K562 (cell line): ENCODE measurements at regions not wholly inside any gene's neighbourhood (a gene's known extent, or its start where the extent isn't known, plus 50 kb on each side); places are given as distances from the start of the nearest gene placed in this dataset.

Experiments used
- ATAC-seq: fragments of 200-7000 bp; cut with Tn5 transposase; 3 replicates; pipeline ENCODE4 v1.9.1; 2020; ENCODE audit warnings: moderate library complexity
- BruUV-seq: library from RNA; stranded (reverse); fragments of 400-500 nt; replicated peaks from 2 replicates; lab custom pipeline; 2021; lab: Mats Ljungman, UMichigan
- CTCF ChIA-PET: fragments of 300-600 bp; formaldehyde crosslinking; extraction: SDS; loops from one replicate; lab custom pipeline; 2021; ENCODE audit warnings: low intra/inter-chr PET ratio; lab: Yijun Ruan, JAX
- POLR2A ChIA-PET: fragments of 300-600, 350-650 bp; sonication (Branson Sonifier 250); formaldehyde crosslinking; extraction: SDS; loops from one replicate; lab custom pipeline; 2021; ENCODE audit warnings: antibody characterized with exemption, inconsistent platforms; lab: Yijun Ruan, JAX
- DNase-seq, 4 experiments: peaks; one replicate each; pipeline versions ENCODE4 v3.0.0 to v3.0.0-alpha.2; 2011 to 2018; ENCODE audit warnings: low spot score in 3 of 4, mixed read lengths in 3 of 4; ENCODE audit errors: extremely low read depth in 1 of 4
- FAIRE-seq: peaks from 2 replicates; lab custom pipeline; 2011; peaks lifted over from hg19 to GRCh38; lab: Jason Lieb, UNC
- H2AFZ ChIP-seq: 2 replicates; pipeline ENCODE4 v1.6.0; 2011; ENCODE audit warnings: low read depth, low read length, control low read depth, inconsistent platforms
- H3K27ac ChIP-seq: fragments of 200-600 bp; 3 replicates; pipeline ENCODE4 v1.8.0; 2011; ENCODE audit warnings: low read depth, mild to moderate bottlenecking, control low read depth, inconsistent platforms, low read length, moderate library complexity, mixed read lengths; ENCODE audit errors: extremely low read depth
- H3K27me3 ChIP-seq, 2 experiments: fragments of 300-600 bp in 1 of 2; 2 replicates in 1 of 2; 3 replicates in 1 of 2; pipeline versions ENCODE4 v1.6.0 to v1.8.0; 2011; ENCODE audit warnings: inconsistent platforms in 2 of 2, low read length in 2 of 2, mild to moderate bottlenecking in 1 of 2, mixed read lengths in 1 of 2, moderate library complexity in 1 of 2; ENCODE audit not compliant: control insufficient read depth in 2 of 2, insufficient read depth in 2 of 2
- H3K36me3 ChIP-seq: fragments of 300-600 bp; 3 replicates; pipeline ENCODE4 v1.8.0; 2011; ENCODE audit warnings: mild to moderate bottlenecking, low read length, inconsistent platforms; ENCODE audit not compliant: control insufficient read depth, insufficient read depth
- H3K4me1 ChIP-seq, 2 experiments: fragments of 200-600 bp in 1 of 2; replicated peaks in 1 of 2; 2 replicates in 1 of 2; 3 replicates in 1 of 2; pipeline versions ENCODE4 v1.5.1 to v1.8.0; 2011; ENCODE audit warnings: inconsistent platforms in 2 of 2, low read length in 2 of 2, mild to moderate bottlenecking in 1 of 2, mixed read lengths in 1 of 2, moderate library complexity in 1 of 2; ENCODE audit not compliant: control insufficient read depth in 2 of 2, insufficient read depth in 2 of 2
- H3K4me2 ChIP-seq: 2 replicates; pipeline ENCODE4 v1.6.1; 2011; ENCODE audit warnings: low read length, control low read depth, inconsistent platforms, mixed read lengths; ENCODE audit not compliant: insufficient read depth
- H3K4me3 ChIP-seq: fragments of 200-600 bp; sonication (generic), shearing (Covaris generic); 2 replicates; pipeline ENCODE4 v1.5.1; 2016; ENCODE audit warnings: control low read depth, inconsistent platforms
- H3K79me2 ChIP-seq: fragments of 200-600 bp; 3 replicates; pipeline ENCODE4 v1.8.0; 2011; ENCODE audit warnings: low read length, inconsistent platforms; ENCODE audit not compliant: control insufficient read depth, insufficient read depth
- H3K9ac ChIP-seq, 2 experiments: 2 replicates each; pipeline versions ENCODE4 v1.6.0 to v1.6.1; 2011; ENCODE audit warnings: low read depth in 2 of 2, low read length in 2 of 2, control low read depth in 1 of 2, inconsistent platforms in 1 of 2, mild to moderate bottlenecking in 1 of 2, mixed read lengths in 1 of 2; ENCODE audit not compliant: insufficient read depth in 1 of 2
- H3K9me1 ChIP-seq: one replicate; pipeline ENCODE4 v1.6.0; 2011; ENCODE audit warnings: inconsistent platforms, mild to moderate bottlenecking, low read length, moderate library complexity; ENCODE audit not compliant: control insufficient read depth, insufficient read depth
- H3K9me3 ChIP-seq: replicated peaks from 2 replicates; pipeline ENCODE4 v1.5.1; 2011; ENCODE audit warnings: low read depth, low read length, inconsistent platforms; ENCODE audit not compliant: control insufficient read depth, insufficient read depth
- H4K20me1 ChIP-seq: replicated peaks from 2 replicates; pipeline ENCODE4 v1.6.1; 2011; ENCODE audit warnings: low read length, inconsistent platforms, mixed read lengths; ENCODE audit not compliant: control insufficient read depth, insufficient read depth
- TFE3 ChIP-seq: fragments of 450-650 bp; formaldehyde crosslinking; IDR thresholded peaks from 2 replicates; pipeline ENCODE4 v1.4.0; 2020; ENCODE audit warnings: mild to moderate bottlenecking, mixed read lengths
- WGBS: fragments of 100-300 bp; shearing (Covaris generic); methylation state at CpG from one replicate; pipeline ENCODE4 v1.1.6; 2016; ENCODE audit warnings: low coverage, mixed read lengths; ENCODE audit not compliant: insufficient coverage; ENCODE audit errors: missing lambda C conversion rate; 5-methylcytosine and 5-hydroxymethylcytosine counted together
- in situ Hi-C: fragments of 300-500 bp; cut with MboI; formaldehyde crosslinking; loops from 4 replicates; pipeline ENCODE4 v1.15.0; 2018; ENCODE audit warnings: inconsistent platforms, mixed read lengths
- intact Hi-C: fragments of 100-400 bp; cut with micrococcal nuclease; formaldehyde crosslinking; loops from 2 replicates; pipeline ENCODE4 v1.14.2; 2022
- TF ChIP-seq, protein P1 (sequence below): sonication (generic); formaldehyde crosslinking; IDR thresholded peaks from 2 replicates; pipeline ENCODE4 v1.8.0; 2022; ENCODE audit warnings: mild to moderate bottlenecking, missing genetic modification reagents, borderline replicate concordance

DNA sequence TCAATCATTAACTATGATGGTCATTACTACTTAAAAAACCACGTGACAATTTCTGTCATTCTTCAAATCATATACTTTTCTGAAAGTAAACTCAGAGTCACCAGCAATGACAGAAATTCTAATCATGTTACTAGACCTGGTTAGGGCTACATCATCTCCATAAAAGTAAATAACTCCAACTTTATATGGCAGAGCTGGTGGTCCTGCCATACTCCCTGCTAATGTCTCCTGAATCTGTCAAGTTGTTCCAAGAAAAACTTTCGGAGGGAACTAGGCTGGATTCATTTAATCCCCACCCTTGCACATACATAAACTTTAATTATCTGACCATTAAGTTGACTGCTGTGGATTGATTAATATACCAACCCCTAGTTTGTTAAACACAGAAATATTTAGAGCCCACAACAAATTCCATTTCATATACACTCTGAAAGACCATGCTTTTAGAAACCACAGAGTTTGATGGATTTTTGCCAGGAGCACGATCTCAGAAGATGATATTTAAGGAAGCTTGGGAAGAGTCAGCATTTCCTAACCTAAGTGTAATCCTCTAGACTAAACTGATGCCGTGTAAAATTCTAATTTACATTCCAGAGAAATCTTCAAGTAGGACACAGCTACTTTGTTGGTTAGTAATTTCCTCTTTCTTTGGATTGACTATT lies 577.0 kb downstream of the FAT4 start:
- ATAC-seq (no peak), DNase-seq (no peak), FAIRE-seq (no peak)
- no peak overlapping the region for H3K9ac ChIP-seq
- H3K4me3 ChIP-seq = no peak overlapping the region
- POLR2A ChIA-PET = no interaction called here
- intact Hi-C loops = no loop called here
- no peak overlapping the region for H3K27ac ChIP-seq
- H3K36me3 ChIP-seq = no peaks in the 10 kb centered on the region
- no peaks in the 10 kb centered on the region for H3K79me2 ChIP-seq
- TF ChIP-seq TFE3 (CRISPR knock-in tag) = peak; percentile 23; the same call in 1 of the 2 replicates
- TF ChIP-seq, protein P1, sequence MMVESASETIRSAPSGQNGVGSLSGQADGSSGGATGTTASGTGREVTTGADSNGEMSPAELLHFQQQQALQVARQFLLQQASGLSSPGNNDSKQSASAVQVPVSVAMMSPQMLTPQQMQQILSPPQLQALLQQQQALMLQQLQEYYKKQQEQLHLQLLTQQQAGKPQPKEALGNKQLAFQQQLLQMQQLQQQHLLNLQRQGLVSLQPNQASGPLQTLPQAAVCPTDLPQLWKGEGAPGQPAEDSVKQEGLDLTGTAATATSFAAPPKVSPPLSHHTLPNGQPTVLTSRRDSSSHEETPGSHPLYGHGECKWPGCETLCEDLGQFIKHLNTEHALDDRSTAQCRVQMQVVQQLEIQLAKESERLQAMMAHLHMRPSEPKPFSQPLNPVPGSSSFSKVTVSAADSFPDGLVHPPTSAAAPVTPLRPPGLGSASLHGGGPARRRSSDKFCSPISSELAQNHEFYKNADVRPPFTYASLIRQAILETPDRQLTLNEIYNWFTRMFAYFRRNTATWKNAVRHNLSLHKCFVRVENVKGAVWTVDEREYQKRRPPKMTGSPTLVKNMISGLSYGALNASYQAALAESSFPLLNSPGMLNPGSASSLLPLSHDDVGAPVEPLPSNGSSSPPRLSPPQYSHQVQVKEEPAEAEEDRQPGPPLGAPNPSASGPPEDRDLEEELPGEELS (CRISPR knock-in tag) = no peak
- H4K20me1 ChIP-seq = no peaks in the 10 kb centered on the region
- H2AFZ ChIP-seq = no peak overlapping the region
- CTCF ChIA-PET = interaction anchor here (0.6 kb wide), 1 partner anchor 81 kb away, joined by 5 read pairs; no protein-coding TSS in a partner anchor
- WGBS = 0% methylated on average over 4 of the region's 4 CpGs
- no TSS peak for BruUV-seq
- no peaks in the 10 kb centered on the region for H3K4me1 ChIP-seq
- no peak overlapping the region for H3K4me2 ChIP-seq
- H3K9me3 ChIP-seq = no peaks in the 10 kb centered on the region
- no peaks in the 10 kb centered on the region for H3K9me1 ChIP-seq
- H3K27me3 ChIP-seq = no peaks in the 10 kb centered on the region
- in situ Hi-C loops = no loop called here
